ENCODE measurements at regions not wholly inside any gene's neighbourhood (a gene's known extent, or its start where the extent isn't known, plus 50 kb on each side); places are given as distances from the start of the nearest gene placed in this dataset.

- no peaks in the 10 kb centered on the region for H3K36me3 Mint-ChIP-seq (ENCODE audit: insufficient read depth in 1 of 3, low read depth in 3 of 3)
- no peak overlapping the region for H2BK120ac ChIP-seq (ENCODE audit: low read depth, low read length, poor library complexity, severe bottlenecking)
- H2BK20ac ChIP-seq (ENCODE audit: low read depth, low read length, poor library complexity, severe bottlenecking): no peak overlapping the region
- no peak for TF ChIP-seq CTCF (conservative IDR thresholded peaks at IDR 0.05)
- H2AK5ac ChIP-seq (ENCODE audit: insufficient read length, low read length): no peak overlapping the region
- no peak overlapping the region for H2BK5ac ChIP-seq (ENCODE audit: insufficient read length, low read length)
- no peak overlapping the region for H3K9ac ChIP-seq (ENCODE audit: extremely low read depth, insufficient read length, low read length)
- H3K23ac ChIP-seq (ENCODE audit: insufficient read length, low read depth, low read length): no peak overlapping the region
- no peak overlapping the region for H2BK15ac ChIP-seq (ENCODE audit: low read depth, low read length)
- no peak overlapping the region for H3K27ac ChIP-seq (ENCODE audit: insufficient read length, low read depth, low read length)
- H3K56ac ChIP-seq (ENCODE audit: insufficient read length, low read depth, low read length): no peak overlapping the region
- no peak overlapping the region for H2BK12ac ChIP-seq (ENCODE audit: insufficient read length, low read depth, low read length)
- no peak overlapping the region for H4K91ac ChIP-seq (ENCODE audit: insufficient read length, low read depth, low read length)
- H3K27ac Mint-ChIP-seq: no peak overlapping the region
- H4K20me1 ChIP-seq (ENCODE audit: control insufficient read depth, insufficient read depth, insufficient read length): no peaks in the 10 kb centered on the region
- peaks cover 19 to 21% of the 10 kb centered on the region in 2 experiments for H3K4me1 Mint-ChIP-seq
- no peak overlapping the region for H2AFZ ChIP-seq (ENCODE audit: low read length)
- H3K4me1 ChIP-seq (ENCODE audit: insufficient read depth, low read length): no peaks in the 10 kb centered on the region; the same call in 1 of the 2 replicates
- H3K4ac ChIP-seq (ENCODE audit: low read depth, low read length): no peak overlapping the region
- H3K23me2 ChIP-seq (ENCODE audit: insufficient read length, low read depth, low read length, poor library complexity, severe bottlenecking): no peaks in the 10 kb centered on the region
- H3K27me3 ChIP-seq (ENCODE audit: insufficient read depth, low read length): no peaks in the 10 kb centered on the region
- no peak overlapping the region for H3K14ac ChIP-seq (ENCODE audit: insufficient read depth, low read length)
- H3K79me1 ChIP-seq (ENCODE audit: insufficient read depth, low read depth, low read length, poor library complexity, severe bottlenecking): no peaks in the 10 kb centered on the region
- H3T11ph ChIP-seq (ENCODE audit: low read length): no peak overlapping the region
- no peak overlapping the region for H4K5ac ChIP-seq (ENCODE audit: insufficient read length, low read depth, low read length)
- no peak overlapping the region for H3K4me2 ChIP-seq (ENCODE audit: insufficient read depth, insufficient read length, low read length)
- H3K27me3 Mint-ChIP-seq (ENCODE audit: low read depth): no peaks in the 10 kb centered on the region
- DNase-seq: no peak
- peaks cover 0 to 1% of the 10 kb centered on the region in 2 experiments; a peak in 2 of 5 replicates for H3K9me3 Mint-ChIP-seq
- H3K9me3 ChIP-seq (ENCODE audit: control insufficient read depth, low read depth, low read length): no peaks in the 10 kb centered on the region
- no peak overlapping the region for H3K4me3 Mint-ChIP-seq
- H3K18ac ChIP-seq (ENCODE audit: insufficient read length, low read depth, low read length): no peak overlapping the region
- no peak overlapping the region for H4K8ac ChIP-seq (replicated peaks; ENCODE audit: insufficient read length, low read depth, low read length)
- H3K79me2 ChIP-seq (ENCODE audit: insufficient read depth, low read length): no peaks in the 10 kb centered on the region
- WGBS (ENCODE audit: extremely low coverage, insufficient read length, low lambda C conversion rate): no CpG with 5 or more reads among the region's 4 CpGs
These were observed 203.3 kb upstream of the LPP start for GRCh38 chr3:187950671-187951070.

All from H9 (cell line).